ENCODE measurements at regions not wholly inside any gene's neighbourhood (a gene's known extent, or its start where the extent isn't known, plus 50 kb on each side); places are given as distances from the start of the nearest gene placed in this dataset.

- no peak for DNase-seq (ENCODE audit: low read depth)
- no peak overlapping the region for H3K4me3 ChIP-seq (replicated peaks; ENCODE audit: low read depth, low read length)
- TF ChIP-seq CTCF (IDR thresholded peaks at IDR 0.05; ENCODE audit: low read length, missing control alignments): no peak
Observed at GRCh38 chr20:24899153-24899552, 49.9 kb upstream of the CST7 start.
